ENCODE measurements at regions not wholly inside any gene's neighbourhood (a gene's known extent, or its start where the extent isn't known, plus 50 kb on each side); places are given as distances from the start of the nearest gene placed in this dataset.

- DNase-seq (ENCODE audit: low read depth), result no peak
These were observed 1201.1 kb upstream of the SLC10A2 start for GRCh38 chr13:104267206-104267811.

- DNase-seq (ENCODE audit: low read depth), result no peak
These were observed 1190.5 kb upstream of the SLC10A2 start for GRCh38 chr13:104256701-104257100.

- no peak for DNase-seq (ENCODE audit: low read depth)
These were observed 1187.0 kb upstream of the SLC10A2 start for GRCh38 chr13:104253063-104253680.

GRCh38 chr13:104251931-104252330, 1185.7 kb upstream of the SLC10A2 start:
- DNase-seq (ENCODE audit: low read depth), result no peak

GRCh38 chr13:104246955-104247354, 1180.7 kb upstream of the SLC10A2 start:
- no peak for DNase-seq (ENCODE audit: low read depth)

GRCh38 chr13:104206450-104207044, 1140.3 kb upstream of the SLC10A2 start:
- DNase-seq (ENCODE audit: low read depth), result no peak

GRCh38 chr13:104204177-104204576, 1138.0 kb upstream of the SLC10A2 start:
- DNase-seq (ENCODE audit: low read depth), result no peak

GRCh38 chr13:104198801-104199200, 1132.6 kb upstream of the SLC10A2 start:
- DNase-seq (ENCODE audit: low read depth), result peak; percentile 2

GRCh38 chr13:104196611-104197010, 1130.4 kb upstream of the SLC10A2 start:
- DNase-seq (ENCODE audit: low read depth), result no peak

- DNase-seq (ENCODE audit: low read depth), result no peak
These were observed 1115.5 kb upstream of the SLC10A2 start for GRCh38 chr13:104181526-104182231.

GRCh38 chr13:104170980-104171555, 1104.9 kb upstream of the SLC10A2 start:
- DNase-seq (ENCODE audit: low read depth), result no peak

- no peak for DNase-seq (ENCODE audit: low read depth)
These were observed 1097.8 kb upstream of the SLC10A2 start for GRCh38 chr13:104163866-104164630.

GRCh38 chr13:104160536-104160935, 1094.3 kb upstream of the SLC10A2 start:
- DNase-seq (ENCODE audit: low read depth), result no peak

- DNase-seq (ENCODE audit: low read depth), result no peak
These were observed 1077.7 kb upstream of the SLC10A2 start for GRCh38 chr13:104143760-104144416.

- no peak for DNase-seq (ENCODE audit: low read depth)
These were observed 1074.3 kb upstream of the SLC10A2 start for GRCh38 chr13:104140552-104140951.

- DNase-seq (ENCODE audit: low read depth), result no peak
These were observed 1071.2 kb upstream of the SLC10A2 start for GRCh38 chr13:104137416-104137815.

GRCh38 chr13:104132849-104133248, 1066.6 kb upstream of the SLC10A2 start:
- DNase-seq (ENCODE audit: low read depth), result no peak

GRCh38 chr13:104114101-104114500, 1047.9 kb upstream of the SLC10A2 start:
- DNase-seq (ENCODE audit: low read depth), result peak; percentile 29

GRCh38 chr13:104111031-104111430, 1044.8 kb upstream of the SLC10A2 start:
- DNase-seq (ENCODE audit: low read depth), result no peak

GRCh38 chr13:104106705-104107393, 1040.6 kb upstream of the SLC10A2 start:
- no peak for DNase-seq (ENCODE audit: low read depth)

Data from forelimb muscle (tissue), 1 donor.